Hepatocyte (in vitro differentiated cells): ENCODE measurements at regions not wholly inside any gene's neighbourhood (a gene's known extent, or its start where the extent isn't known, plus 50 kb on each side); places are given as distances from the start of the nearest gene placed in this dataset.

Experiments used
- DNase-seq: peaks from one replicate; pipeline ENCODE4 v3.0.0-alpha.2; 2016; ENCODE audit warnings: low spot score
- H2AFZ ChIP-seq: fragments of 200-600 bp; sonication (generic); 2 replicates; pipeline ENCODE4 v1.6.0; 2016; ENCODE audit warnings: antibody characterized with exemption, mild to moderate bottlenecking
- H3K27ac ChIP-seq: fragments of 200-600 bp; sonication (generic); 2 replicates; pipeline ENCODE4 v1.5.1; 2016; ENCODE audit warnings: mild to moderate bottlenecking
- H3K27me3 ChIP-seq: fragments of 200-600 bp; sonication (generic); 2 replicates; pipeline ENCODE4 v1.6.1; 2016
- H3K36me3 ChIP-seq: fragments of 200-600 bp; sonication (generic); replicated peaks from 2 replicates; pipeline ENCODE4 v1.5.1; 2016; ENCODE audit warnings: low read depth; ENCODE audit not compliant: insufficient read depth
- H3K4me1 ChIP-seq: fragments of 200-600 bp; sonication (generic); 2 replicates; pipeline ENCODE4 v1.5.1; 2016; ENCODE audit warnings: mild to moderate bottlenecking, moderate library complexity; ENCODE audit not compliant: insufficient read depth
- H3K4me2 ChIP-seq: fragments of 200-600 bp; sonication (generic); 2 replicates; pipeline ENCODE4 v1.6.0; 2016
- H3K4me3 ChIP-seq: fragments of 200-600 bp; sonication (generic); 2 replicates; pipeline ENCODE4 v1.5.1; 2016; ENCODE audit warnings: mild to moderate bottlenecking
- H3K79me2 ChIP-seq: fragments of 200-600 bp; sonication (generic); 2 replicates; pipeline ENCODE4 v1.6.0; 2017; ENCODE audit warnings: mild to moderate bottlenecking
- H3K9me2 ChIP-seq: fragments of 200-600 bp; sonication (generic); replicated peaks from 2 replicates; pipeline ENCODE4 v1.6.0; 2017; ENCODE audit warnings: mild to moderate bottlenecking; ENCODE audit not compliant: insufficient read depth
- H3K9me3 ChIP-seq: fragments of 200-600 bp; sonication (generic); 2 replicates; pipeline ENCODE4 v1.5.1; 2016; ENCODE audit warnings: low read depth, mild to moderate bottlenecking
- H4K20me1 ChIP-seq: fragments of 200-600 bp; sonication (generic); 2 replicates; pipeline ENCODE4 v1.6.0; 2016; ENCODE audit warnings: mild to moderate bottlenecking; ENCODE audit not compliant: insufficient read depth, poor library complexity, severe bottlenecking
- EZH2 ChIP-seq: fragments of 200-600 bp; sonication (generic); IDR thresholded peaks from 2 replicates; pipeline ENCODE4 v1.6.1; 2016; ENCODE audit warnings: antibody characterized with exemption, mild to moderate bottlenecking, borderline replicate concordance
- EZH2phosphoT487 ChIP-seq: fragments of 200-600 bp; sonication (generic); IDR thresholded peaks from one replicate; pipeline ENCODE4 v1.6.1; 2018; ENCODE audit warnings: antibody characterized with exemption, mild to moderate bottlenecking, low read depth, moderate library complexity; ENCODE audit not compliant: unreplicated experiment, severe bottlenecking
- WGBS: methylation state at CpG from one replicate; pipeline ENCODE4 v1.1.6; 2016; ENCODE audit warnings: low lambda C conversion rate; ENCODE audit errors: missing lambda C conversion rate; 5-methylcytosine and 5-hydroxymethylcytosine counted together
- TF ChIP-seq, protein P1 (sequence below): fragments of 200-600 bp; sonication (generic); IDR thresholded peaks from 2 replicates; pipeline ENCODE4 v1.5.1; 2016; ENCODE audit warnings: antibody characterized with exemption, mild to moderate bottlenecking; ENCODE audit not compliant: poor library complexity

- TF ChIP-seq, protein P1, sequence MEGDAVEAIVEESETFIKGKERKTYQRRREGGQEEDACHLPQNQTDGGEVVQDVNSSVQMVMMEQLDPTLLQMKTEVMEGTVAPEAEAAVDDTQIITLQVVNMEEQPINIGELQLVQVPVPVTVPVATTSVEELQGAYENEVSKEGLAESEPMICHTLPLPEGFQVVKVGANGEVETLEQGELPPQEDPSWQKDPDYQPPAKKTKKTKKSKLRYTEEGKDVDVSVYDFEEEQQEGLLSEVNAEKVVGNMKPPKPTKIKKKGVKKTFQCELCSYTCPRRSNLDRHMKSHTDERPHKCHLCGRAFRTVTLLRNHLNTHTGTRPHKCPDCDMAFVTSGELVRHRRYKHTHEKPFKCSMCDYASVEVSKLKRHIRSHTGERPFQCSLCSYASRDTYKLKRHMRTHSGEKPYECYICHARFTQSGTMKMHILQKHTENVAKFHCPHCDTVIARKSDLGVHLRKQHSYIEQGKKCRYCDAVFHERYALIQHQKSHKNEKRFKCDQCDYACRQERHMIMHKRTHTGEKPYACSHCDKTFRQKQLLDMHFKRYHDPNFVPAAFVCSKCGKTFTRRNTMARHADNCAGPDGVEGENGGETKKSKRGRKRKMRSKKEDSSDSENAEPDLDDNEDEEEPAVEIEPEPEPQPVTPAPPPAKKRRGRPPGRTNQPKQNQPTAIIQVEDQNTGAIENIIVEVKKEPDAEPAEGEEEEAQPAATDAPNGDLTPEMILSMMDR, result no peak
- TF ChIP-seq EZH2phosphoT487 (no peak), EZH2 (no peak)
- H3K27me3 ChIP-seq, result no peaks in the 10 kb centered on the region
- H3K4me1 ChIP-seq, result no peaks in the 10 kb centered on the region
- H2AFZ ChIP-seq, result no peak overlapping the region
- no peaks in the 10 kb centered on the region for H4K20me1 ChIP-seq
- H3K79me2 ChIP-seq, result no peaks in the 10 kb centered on the region
- no peaks in the 10 kb centered on the region for H3K9me3 ChIP-seq
- no peaks in the 10 kb centered on the region for H3K36me3 ChIP-seq
- H3K9me2 ChIP-seq, result no peaks in the 10 kb centered on the region
- DNase-seq, result no peak
- WGBS, result 59% methylated on average over 1 of the region's 1 CpG
- no peak overlapping the region for H3K27ac ChIP-seq
- H3K4me2 ChIP-seq, result no peak overlapping the region
- no peak overlapping the region for H3K4me3 ChIP-seq
These were observed 105.4 kb upstream of the WARS2 start for GRCh38 chr1:119245881-119246280.

DNA sequence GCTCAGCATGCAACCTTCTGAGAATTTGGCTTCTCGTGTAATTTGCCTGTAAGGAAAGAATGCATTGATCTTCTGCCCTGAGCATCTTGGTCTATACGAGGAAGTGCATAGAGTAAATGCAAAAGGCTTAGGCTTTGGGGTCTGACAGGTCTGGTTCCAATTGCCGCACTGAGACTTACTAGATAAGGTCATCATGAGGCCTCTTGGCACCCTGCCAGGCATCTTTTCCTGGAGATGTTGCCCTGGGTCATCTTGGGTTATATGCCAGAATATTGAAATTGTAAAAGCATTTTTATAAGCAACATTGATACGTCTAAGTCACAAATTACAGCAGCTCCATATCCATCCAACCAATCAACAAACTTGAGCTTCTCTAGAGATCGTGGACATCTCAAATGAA lies 108.8 kb upstream of the WARS2 start:
- Histone ChIP-seq H3K4me1 (no peaks in the 10 kb centered on the region), H3K27ac (no peak overlapping the region), H3K4me2 (no peak overlapping the region), H3K9me2 (no peaks in the 10 kb centered on the region), H3K27me3 (no peaks in the 10 kb centered on the region), H2AFZ (no peak overlapping the region), H3K9me3 (no peaks in the 10 kb centered on the region), H3K79me2 (no peaks in the 10 kb centered on the region), H3K4me3 (no peak overlapping the region), H3K36me3 (no peaks in the 10 kb centered on the region), H4K20me1 (no peaks in the 10 kb centered on the region)
- 59% methylated on average over 5 of the region's 5 CpGs for WGBS
- TF ChIP-seq, protein P1, result no peak
- no peak for TF ChIP-seq EZH2phosphoT487
- no peak for TF ChIP-seq EZH2
- no peak for DNase-seq

GRCh38 chr1:119250299-119250698 lies 109.8 kb upstream of the WARS2 start:
- no peak for TF ChIP-seq EZH2phosphoT487
- TF ChIP-seq, protein P1, result no peak
- no peak for TF ChIP-seq EZH2
- H3K4me1 ChIP-seq, result no peaks in the 10 kb centered on the region
- WGBS, result 91% methylated on average over 1 of the region's 1 CpG
- no peak overlapping the region for H3K27ac ChIP-seq
- no peak overlapping the region for H3K4me3 ChIP-seq
- H3K79me2 ChIP-seq, result no peaks in the 10 kb centered on the region
- no peaks in the 10 kb centered on the region for H3K9me2 ChIP-seq
- H3K4me2 ChIP-seq, result no peak overlapping the region
- H3K36me3 ChIP-seq, result no peaks in the 10 kb centered on the region
- DNase-seq, result no peak
- no peaks in the 10 kb centered on the region for H3K27me3 ChIP-seq
- no peaks in the 10 kb centered on the region for H4K20me1 ChIP-seq
- no peaks in the 10 kb centered on the region for H3K9me3 ChIP-seq
- H2AFZ ChIP-seq, result no peak overlapping the region

GRCh38 chr1:119251751-119252150 lies 111.3 kb upstream of the WARS2 start:
- Histone ChIP-seq H3K27ac (no peak overlapping the region), H3K4me1 (no peaks in the 10 kb centered on the region), H2AFZ (no peak overlapping the region), H3K9me3 (no peaks in the 10 kb centered on the region), H3K36me3 (no peaks in the 10 kb centered on the region), H3K4me3 (no peak overlapping the region), H3K79me2 (no peaks in the 10 kb centered on the region), H3K9me2 (no peaks in the 10 kb centered on the region), H3K4me2 (no peak overlapping the region), H3K27me3 (no peaks in the 10 kb centered on the region), H4K20me1 (no peaks in the 10 kb centered on the region)
- TF ChIP-seq EZH2phosphoT487, result no peak
- TF ChIP-seq, protein P1, result no peak
- TF ChIP-seq EZH2, result no peak
- 91% methylated on average over 3 of the region's 3 CpGs for WGBS
- DNase-seq, result no peak
